ENCODE measurements at regions not wholly inside any gene's neighbourhood (a gene's known extent, or its start where the extent isn't known, plus 50 kb on each side); places are given as distances from the start of the nearest gene placed in this dataset.

DNA sequence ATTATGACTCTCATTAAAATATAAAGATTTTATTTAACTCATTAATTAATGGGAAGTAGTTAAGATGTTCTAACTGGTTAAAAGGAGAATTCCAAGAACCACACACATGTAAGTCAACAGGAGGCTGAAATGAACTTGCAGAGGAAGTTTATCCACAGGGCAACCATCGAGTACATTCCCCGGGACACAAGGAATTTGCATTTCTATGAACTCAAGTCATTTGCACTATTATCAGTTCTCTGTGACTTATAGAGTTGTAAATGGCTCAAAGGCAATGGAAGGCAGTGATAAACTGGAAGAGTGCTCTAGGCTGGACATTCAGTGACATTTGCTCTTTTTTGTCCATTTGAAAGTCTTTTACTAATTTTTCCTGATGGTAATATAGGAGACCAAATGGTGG is 97.4 kb downstream of the SNX5 start:
- Mint-ChIP-seq H3K27me3 (ENCODE audit: low read depth) (peaks cover 7% of the 10 kb centered on the region), H3K4me3 (no peak overlapping the region), H3K36me3 (no peaks in the 10 kb centered on the region), H3K9me3 (no peaks in the 10 kb centered on the region), H3K27ac (no peak overlapping the region), H3K4me1 (peaks cover 34% of the 10 kb centered on the region)
- TF ChIP-seq, protein P1, sequence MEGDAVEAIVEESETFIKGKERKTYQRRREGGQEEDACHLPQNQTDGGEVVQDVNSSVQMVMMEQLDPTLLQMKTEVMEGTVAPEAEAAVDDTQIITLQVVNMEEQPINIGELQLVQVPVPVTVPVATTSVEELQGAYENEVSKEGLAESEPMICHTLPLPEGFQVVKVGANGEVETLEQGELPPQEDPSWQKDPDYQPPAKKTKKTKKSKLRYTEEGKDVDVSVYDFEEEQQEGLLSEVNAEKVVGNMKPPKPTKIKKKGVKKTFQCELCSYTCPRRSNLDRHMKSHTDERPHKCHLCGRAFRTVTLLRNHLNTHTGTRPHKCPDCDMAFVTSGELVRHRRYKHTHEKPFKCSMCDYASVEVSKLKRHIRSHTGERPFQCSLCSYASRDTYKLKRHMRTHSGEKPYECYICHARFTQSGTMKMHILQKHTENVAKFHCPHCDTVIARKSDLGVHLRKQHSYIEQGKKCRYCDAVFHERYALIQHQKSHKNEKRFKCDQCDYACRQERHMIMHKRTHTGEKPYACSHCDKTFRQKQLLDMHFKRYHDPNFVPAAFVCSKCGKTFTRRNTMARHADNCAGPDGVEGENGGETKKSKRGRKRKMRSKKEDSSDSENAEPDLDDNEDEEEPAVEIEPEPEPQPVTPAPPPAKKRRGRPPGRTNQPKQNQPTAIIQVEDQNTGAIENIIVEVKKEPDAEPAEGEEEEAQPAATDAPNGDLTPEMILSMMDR (IDR thresholded peaks at IDR 0.05; ENCODE audit: unreplicated experiment), result no peak
- DNase-seq (ENCODE audit: low spot score in 2 of 2, unreplicated experiment in 2 of 2), result no peak

GRCh38 chr20:17870086-17870740 is 98.4 kb downstream of the SNX5 start:
- no peak overlapping the region for H3K4me3 Mint-ChIP-seq
- H3K36me3 Mint-ChIP-seq, result no peaks in the 10 kb centered on the region
- peak overlapping the region; percentile 25 for H3K27ac Mint-ChIP-seq
- TF ChIP-seq, protein P1 (IDR thresholded peaks at IDR 0.05; ENCODE audit: unreplicated experiment), result no peak
- DNase-seq (ENCODE audit: low spot score in 2 of 2, unreplicated experiment in 2 of 2), result no peak
- H3K4me1 Mint-ChIP-seq, result peaks cover 25% of the 10 kb centered on the region
- peaks cover 7% of the 10 kb centered on the region for H3K27me3 Mint-ChIP-seq (ENCODE audit: low read depth)
- no peaks in the 10 kb centered on the region for H3K9me3 Mint-ChIP-seq

DNA sequence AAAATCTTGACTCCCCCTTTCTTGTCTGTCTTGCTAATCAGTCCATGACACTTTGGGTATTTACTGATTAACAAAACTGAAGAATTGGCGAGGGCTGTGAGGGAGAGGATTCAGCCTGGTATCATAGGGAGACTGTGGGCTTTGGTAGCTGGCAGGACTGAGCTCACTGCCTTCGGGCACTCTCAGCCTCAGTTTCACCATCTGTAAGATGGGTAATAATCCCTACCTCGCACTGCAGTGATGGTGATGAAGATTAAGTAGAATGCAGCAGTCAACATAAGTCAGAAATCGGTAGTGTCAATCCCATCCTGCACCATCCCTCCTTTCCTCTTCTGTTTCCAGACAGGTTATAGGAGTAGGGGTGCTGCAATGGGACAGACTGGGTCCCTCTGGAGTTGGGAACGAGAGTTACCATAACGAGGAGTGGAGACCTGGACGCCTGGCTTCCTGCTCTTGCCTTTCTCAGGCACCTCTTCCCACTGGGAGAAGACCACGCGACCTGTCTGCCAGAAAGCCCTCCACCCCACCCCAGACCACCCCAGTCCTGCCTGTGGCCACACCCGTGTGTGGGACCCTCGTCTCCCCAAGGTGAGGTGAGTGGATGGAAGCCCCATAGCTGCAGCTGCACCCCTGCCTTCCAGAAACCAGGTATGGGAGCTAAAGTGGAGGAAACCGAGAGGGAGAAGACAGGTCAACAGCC is 99.1 kb downstream of the SNX5 start:
- Mint-ChIP-seq H3K36me3 (no peaks in the 10 kb centered on the region), H3K27ac (no peak overlapping the region), H3K27me3 (ENCODE audit: low read depth) (peaks cover 7% of the 10 kb centered on the region), H3K9me3 (no peaks in the 10 kb centered on the region), H3K4me1 (peaks cover 18% of the 10 kb centered on the region), H3K4me3 (no peak overlapping the region)
- TF ChIP-seq, protein P1 (IDR thresholded peaks at IDR 0.05; ENCODE audit: unreplicated experiment), result no peak
- no peak for DNase-seq (ENCODE audit: low spot score in 2 of 2, unreplicated experiment in 2 of 2)

DNA sequence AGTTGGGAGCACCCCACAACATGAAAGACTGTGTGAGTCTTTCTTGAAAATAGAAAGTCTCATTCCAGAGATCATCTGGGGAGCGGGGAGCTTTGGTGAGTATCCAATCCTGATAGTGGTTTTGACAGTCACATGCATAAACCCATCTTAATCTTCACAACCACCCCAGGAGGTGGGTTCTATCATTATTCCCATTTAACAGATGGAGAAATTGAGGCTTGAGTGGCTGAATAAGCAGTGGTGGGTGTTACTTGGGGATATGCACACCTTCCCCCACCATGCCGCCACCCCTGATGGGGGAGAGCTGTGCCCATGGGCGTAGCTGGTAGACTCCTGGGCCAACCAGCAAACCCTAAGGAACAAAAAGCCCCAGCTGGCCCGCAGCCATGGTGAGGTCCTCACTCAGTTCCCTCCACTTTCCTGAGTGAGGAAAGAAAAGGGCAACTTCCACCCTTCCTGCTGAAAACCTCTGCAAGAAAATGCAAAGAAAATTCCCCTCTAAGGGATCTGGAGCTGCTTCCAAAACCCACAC is 99.8 kb downstream of the SNX5 start:
- Mint-ChIP-seq H3K4me3 (no peak overlapping the region), H3K9me3 (no peaks in the 10 kb centered on the region), H3K27me3 (ENCODE audit: low read depth) (peaks cover 7% of the 10 kb centered on the region), H3K4me1 (peaks cover 14% of the 10 kb centered on the region), H3K36me3 (no peaks in the 10 kb centered on the region), H3K27ac (no peak overlapping the region)
- TF ChIP-seq, protein P1 (IDR thresholded peaks at IDR 0.05; ENCODE audit: unreplicated experiment), result no peak
- no peak for DNase-seq (ENCODE audit: low spot score in 2 of 2, unreplicated experiment in 2 of 2)

DNA sequence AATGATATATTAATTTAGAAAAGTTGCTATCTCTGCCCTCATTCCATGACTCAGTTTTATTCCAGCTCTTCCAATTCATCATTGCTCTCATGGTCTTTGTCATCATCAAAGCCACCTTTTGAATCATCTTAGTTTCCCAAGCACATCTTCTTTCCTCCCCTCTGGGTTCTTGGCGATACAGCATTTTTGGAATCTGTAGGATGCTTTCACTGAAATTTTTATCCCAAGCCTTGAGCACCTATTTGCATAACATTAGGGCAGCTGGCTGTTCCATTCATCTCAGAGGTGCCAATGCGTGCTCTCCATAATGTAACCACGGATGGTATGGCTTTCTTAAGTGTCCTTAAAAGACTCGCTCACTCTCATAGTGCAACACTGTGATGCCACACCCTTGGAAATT is 100.4 kb downstream of the SNX5 start:
- H3K4me3 Mint-ChIP-seq, result no peak overlapping the region
- peaks cover 7% of the 10 kb centered on the region for H3K27me3 Mint-ChIP-seq (ENCODE audit: low read depth)
- H3K9me3 Mint-ChIP-seq, result no peaks in the 10 kb centered on the region
- H3K4me1 Mint-ChIP-seq, result peaks cover 13% of the 10 kb centered on the region
- H3K36me3 Mint-ChIP-seq, result no peaks in the 10 kb centered on the region
- TF ChIP-seq, protein P1 (IDR thresholded peaks at IDR 0.05; ENCODE audit: unreplicated experiment), result no peak
- no peak for DNase-seq (ENCODE audit: low spot score in 2 of 2, unreplicated experiment in 2 of 2)
- H3K27ac Mint-ChIP-seq, result no peak overlapping the region

Measured in mesothelial cell of epicardium (in vitro differentiated cells).